GM12878 (cell line): ENCODE measurements at regions not wholly inside any gene's neighbourhood (a gene's known extent, or its start where the extent isn't known, plus 50 kb on each side); places are given as distances from the start of the nearest gene placed in this dataset.

Experiments used
- ASH2L ChIP-seq: fragments of 300-600, 200-600 bp; sonication (generic); IDR thresholded peaks from 2 replicates; pipeline ENCODE4 v1.6.1; 2017; ENCODE audit warnings: low read depth, mild to moderate bottlenecking, borderline replicate concordance
- BACH1 ChIP-seq: fragments of 450-650 bp; IDR thresholded peaks from 2 replicates; pipeline ENCODE4 v1.6.1; 2017; ENCODE audit warnings: mild to moderate bottlenecking, borderline replicate concordance
- BCLAF1 ChIP-seq: fragments of 450-650 bp; IDR thresholded peaks from 2 replicates; pipeline ENCODE4 v1.6.1; 2017; ENCODE audit warnings: antibody characterized with exemption, mild to moderate bottlenecking, moderate library complexity
- CBX5 ChIP-seq: sonication (generic); IDR thresholded peaks from 2 replicates; pipeline ENCODE4 v1.6.1; 2016; ENCODE audit warnings: low read depth, moderate library complexity, mild to moderate bottlenecking, inconsistent platforms
- CHD4 ChIP-seq: fragments of 200-600 bp; sonication (generic); IDR thresholded peaks from 2 replicates; pipeline ENCODE4 v1.6.1; 2016; ENCODE audit warnings: mild to moderate bottlenecking
- EGR1 ChIP-seq, 2 experiments: IDR thresholded peaks; 1 replicate in 1 of 2; 2 replicates in 1 of 2; pipeline ENCODE4 v1.6.1; 2011 to 2012; ENCODE audit warnings: low read depth in 2 of 2, low read length in 2 of 2, borderline replicate concordance in 1 of 2, mild to moderate bottlenecking in 1 of 2, moderate library complexity in 1 of 2
- HSF1 ChIP-seq: fragments of 150-350 bp; IDR thresholded peaks from 2 replicates; pipeline ENCODE4 v1.6.1; 2014; ENCODE audit warnings: mild to moderate bottlenecking, low read depth, low read length
- IRF4 ChIP-seq: IDR thresholded peaks from 2 replicates; pipeline ENCODE4 v1.6.1; 2011; ENCODE audit warnings: low read depth, low read length
- IRF5 ChIP-seq: fragments of 450-650 bp; IDR thresholded peaks from 2 replicates; pipeline ENCODE4 v1.6.1; 2017; ENCODE audit warnings: borderline replicate concordance
- JUND ChIP-seq: IDR thresholded peaks from 2 replicates; pipeline ENCODE4 v1.6.1; 2012; ENCODE audit warnings: low read depth, mild to moderate bottlenecking, low read length, improper control_type of control experiment, moderate library complexity
- KAT2A ChIP-seq: conservative IDR thresholded peaks from 2 replicates; pipeline ENCODE4 v1.6.1; 2011; ENCODE audit warnings: low read depth, low read length; ENCODE audit not compliant: control insufficient read depth
- MLLT1 ChIP-seq: fragments of 450-650 bp; IDR thresholded peaks from 2 replicates; pipeline ENCODE4 v1.6.1; 2016; ENCODE audit warnings: mild to moderate bottlenecking
- MYB ChIP-seq: fragments of 150-350 bp; IDR thresholded peaks from 2 replicates; pipeline ENCODE4 v1.6.1; 2014; ENCODE audit warnings: mild to moderate bottlenecking, low read depth, low read length, borderline replicate concordance
- SREBF2 ChIP-seq: IDR thresholded peaks from 2 replicates; pipeline ENCODE4 v1.6.1; 2012; ENCODE audit warnings: mild to moderate bottlenecking, low read length
- ZNF274 ChIP-seq: IDR thresholded peaks from one replicate; pipeline ENCODE4 v1.8.0; 2011; ENCODE audit not compliant: insufficient read length, insufficient read depth
- TF ChIP-seq, protein P1 (sequence below): fragments of 150-350 bp; IDR thresholded peaks from 2 replicates; pipeline ENCODE4 v1.6.1; 2016; ENCODE audit warnings: low read depth, low read length
- TF ChIP-seq, protein P2 (sequence below): fragments of 450-650 bp; IDR thresholded peaks from 2 replicates; pipeline ENCODE4 v1.6.1; 2016; ENCODE audit warnings: mild to moderate bottlenecking

- TF ChIP-seq BCLAF1 = no peak
- TF ChIP-seq, protein P1, sequence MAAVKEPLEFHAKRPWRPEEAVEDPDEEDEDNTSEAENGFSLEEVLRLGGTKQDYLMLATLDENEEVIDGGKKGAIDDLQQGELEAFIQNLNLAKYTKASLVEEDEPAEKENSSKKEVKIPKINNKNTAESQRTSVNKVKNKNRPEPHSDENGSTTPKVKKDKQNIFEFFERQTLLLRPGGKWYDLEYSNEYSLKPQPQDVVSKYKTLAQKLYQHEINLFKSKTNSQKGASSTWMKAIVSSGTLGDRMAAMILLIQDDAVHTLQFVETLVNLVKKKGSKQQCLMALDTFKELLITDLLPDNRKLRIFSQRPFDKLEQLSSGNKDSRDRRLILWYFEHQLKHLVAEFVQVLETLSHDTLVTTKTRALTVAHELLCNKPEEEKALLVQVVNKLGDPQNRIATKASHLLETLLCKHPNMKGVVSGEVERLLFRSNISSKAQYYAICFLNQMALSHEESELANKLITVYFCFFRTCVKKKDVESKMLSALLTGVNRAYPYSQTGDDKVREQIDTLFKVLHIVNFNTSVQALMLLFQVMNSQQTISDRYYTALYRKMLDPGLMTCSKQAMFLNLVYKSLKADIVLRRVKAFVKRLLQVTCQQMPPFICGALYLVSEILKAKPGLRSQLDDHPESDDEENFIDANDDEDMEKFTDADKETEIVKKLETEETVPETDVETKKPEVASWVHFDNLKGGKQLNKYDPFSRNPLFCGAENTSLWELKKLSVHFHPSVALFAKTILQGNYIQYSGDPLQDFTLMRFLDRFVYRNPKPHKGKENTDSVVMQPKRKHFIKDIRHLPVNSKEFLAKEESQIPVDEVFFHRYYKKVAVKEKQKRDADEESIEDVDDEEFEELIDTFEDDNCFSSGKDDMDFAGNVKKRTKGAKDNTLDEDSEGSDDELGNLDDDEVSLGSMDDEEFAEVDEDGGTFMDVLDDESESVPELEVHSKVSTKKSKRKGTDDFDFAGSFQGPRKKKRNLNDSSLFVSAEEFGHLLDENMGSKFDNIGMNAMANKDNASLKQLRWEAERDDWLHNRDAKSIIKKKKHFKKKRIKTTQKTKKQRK = no peak
- no peak for TF ChIP-seq CHD4
- TF ChIP-seq MYB = no peak
- no peak for TF ChIP-seq SREBF2
- TF ChIP-seq JUND = no peak
- TF ChIP-seq BACH1 = peak; percentile 97
- TF ChIP-seq IRF5 = no peak
- TF ChIP-seq, protein P2, sequence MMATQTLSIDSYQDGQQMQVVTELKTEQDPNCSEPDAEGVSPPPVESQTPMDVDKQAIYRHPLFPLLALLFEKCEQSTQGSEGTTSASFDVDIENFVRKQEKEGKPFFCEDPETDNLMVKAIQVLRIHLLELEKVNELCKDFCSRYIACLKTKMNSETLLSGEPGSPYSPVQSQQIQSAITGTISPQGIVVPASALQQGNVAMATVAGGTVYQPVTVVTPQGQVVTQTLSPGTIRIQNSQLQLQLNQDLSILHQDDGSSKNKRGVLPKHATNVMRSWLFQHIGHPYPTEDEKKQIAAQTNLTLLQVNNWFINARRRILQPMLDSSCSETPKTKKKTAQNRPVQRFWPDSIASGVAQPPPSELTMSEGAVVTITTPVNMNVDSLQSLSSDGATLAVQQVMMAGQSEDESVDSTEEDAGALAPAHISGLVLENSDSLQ = peak; percentile 71
- peak in 1 of 2 experiments; percentile 14; a peak in 2 of 3 replicates for TF ChIP-seq EGR1 (IDR thresholded peaks at IDR 0.05; ENCODE audit: borderline replicate concordance in 1 of 2, low read depth in 2 of 2, low read length in 2 of 2)
- TF ChIP-seq MLLT1 = peak; percentile 97
- no peak for TF ChIP-seq HSF1
- no peak for TF ChIP-seq ASH2L
- TF ChIP-seq KAT2A = no peak
- TF ChIP-seq ZNF274 = no peak
- TF ChIP-seq CBX5 = 0 out of 2 replicates have a peak, but pooled peaks have one; percentile 26
- TF ChIP-seq IRF4 = 0 out of 2 replicates have a peak, but pooled peaks have one; percentile 30
Measured at GRCh38 chr6:26196846-26197635, 109.8 kb downstream of the HFE start (continued).
